A549 (cell line): ENCODE measurements at regions not wholly inside any gene's neighbourhood (a gene's known extent, or its start where the extent isn't known, plus 50 kb on each side); places are given as distances from the start of the nearest gene placed in this dataset.

ENCODE experiments used
- ATAC-seq, 2 experiments: fragments of 200-7000 bp in 1 of 2; fragments of >200 bp in 1 of 2; cut with Nextera tagmentation in 1 of 2; cut with Tn5 transposase in 1 of 2; 3 replicates each; pipeline versions ENCODE4 v1.8.0 to v1.9.1; 2018 to 2020; ENCODE audit warnings: mild to moderate bottlenecking in 1 of 2, moderate library complexity in 1 of 2
- CTCF ChIA-PET: fragments of 300-600 bp; sonication (Branson Sonifier 250); formaldehyde crosslinking; extraction: SDS; loops from one replicate; lab custom pipeline; 2021; ENCODE audit warnings: antibody characterized with exemption, inconsistent platforms; lab: Yijun Ruan, JAX
- POLR2A ChIA-PET: fragments of 350-600 bp; formaldehyde crosslinking; extraction: SDS; loops from one replicate; lab custom pipeline; 2021; ENCODE audit warnings: antibody characterized with exemption, inconsistent platforms; lab: Yijun Ruan, JAX
- DNase-seq, 2 experiments: peaks; one replicate each; pipeline versions ENCODE4 v3.0.0 to v3.0.0-alpha.2; 2011 to 2016; ENCODE audit warnings: low read depth in 1 of 2, low spot score in 1 of 2
- FAIRE-seq: peaks from 2 replicates; lab custom pipeline; 2011; peaks lifted over from hg19 to GRCh38; lab: Jason Lieb, UNC
- H3K27ac ChIP-seq, 2 experiments: fragments of >200 bp; sonication (Bioruptor Twin); formaldehyde crosslinking; 3 replicates each; pipeline ENCODE4 v1.5.1; 2016 to 2017
- H3K4me1 ChIP-seq: fragments of >200 bp; sonication (Bioruptor Twin); formaldehyde crosslinking; 3 replicates; pipeline ENCODE4 v1.6.1; 2016
- H3K4me2 ChIP-seq: fragments of >200 bp; sonication (Bioruptor Twin); formaldehyde crosslinking; 3 replicates; pipeline ENCODE4 v1.6.1; 2016
- H3K4me3 ChIP-seq: fragments of >200 bp; sonication (Bioruptor Twin); formaldehyde crosslinking; 3 replicates; pipeline ENCODE4 v1.5.1; 2016
- H3K9me3 ChIP-seq: fragments of >200 bp; sonication (Bioruptor Twin); formaldehyde crosslinking; 3 replicates; pipeline ENCODE4 v1.6.1; 2016
- BHLHE40 ChIP-seq: IDR thresholded peaks from 2 replicates; pipeline ENCODE4 v1.6.1; 2012; ENCODE audit warnings: low read depth, low read length, inconsistent platforms
- CBX8 ChIP-seq: fragments of 200-600 bp; sonication (generic); IDR thresholded peaks from 2 replicates; pipeline ENCODE4 v1.6.1; 2016
- CEBPB ChIP-seq, 2 experiments: fragments of >200 bp in 1 of 2; sonication (Bioruptor Twin) in 1 of 2; formaldehyde crosslinking in 1 of 2; IDR thresholded peaks; 2 replicates each; pipeline ENCODE4 v1.6.1; 2012 to 2016
- EHF ChIP-seq: fragments of 250-450 bp; sonication (Bioruptor Pico); IDR thresholded peaks from 2 replicates; pipeline ENCODE4 v1.5.0; 2020; ENCODE audit warnings: mild to moderate bottlenecking
- ESRRA ChIP-seq: fragments of 150-350 bp; IDR thresholded peaks from 2 replicates; pipeline ENCODE4 v1.6.1; 2014; ENCODE audit warnings: mild to moderate bottlenecking, low read length, borderline replicate concordance
- FOSL2 ChIP-seq, 2 experiments: fragments of 450-650 bp in 1 of 2; fragments of >200 bp in 1 of 2; sonication (Bioruptor Twin) in 1 of 2; formaldehyde crosslinking; IDR thresholded peaks; 2 replicates each; pipeline versions ENCODE4 v1.5.0 to v1.6.1; 2016 to 2020; ENCODE audit warnings: mild to moderate bottlenecking in 1 of 2, moderate library complexity in 1 of 2
- GATA3 ChIP-seq: IDR thresholded peaks from 2 replicates; pipeline ENCODE4 v1.6.1; 2012; ENCODE audit warnings: borderline replicate concordance
- HOXA7 ChIP-seq: fragments of 250-450 bp; sonication (Bioruptor Pico); IDR thresholded peaks from 2 replicates; pipeline ENCODE4 v1.5.0; 2020; ENCODE audit warnings: mild to moderate bottlenecking, moderate library complexity
- HOXB13 ChIP-seq: fragments of 250-450 bp; sonication (Bioruptor Pico); IDR thresholded peaks from 2 replicates; pipeline ENCODE4 v1.5.0; 2020; ENCODE audit warnings: low read depth, mild to moderate bottlenecking, moderate library complexity
- HOXB5 ChIP-seq: fragments of 250-450 bp; sonication (Bioruptor Pico); IDR thresholded peaks from 2 replicates; pipeline ENCODE4 v1.5.0; 2020; ENCODE audit warnings: mild to moderate bottlenecking, moderate library complexity
- JUN ChIP-seq, 2 experiments: fragments of >200 bp; sonication (Bioruptor Twin); formaldehyde crosslinking; IDR thresholded peaks; 2 replicates in 1 of 2; 3 replicates in 1 of 2; pipeline ENCODE4 v1.6.1; 2016 to 2017
- KDM5A ChIP-seq: fragments of 200-600 bp; sonication (generic); IDR thresholded peaks from 2 replicates; pipeline ENCODE4 v1.6.1; 2016; ENCODE audit warnings: antibody characterized with exemption, mild to moderate bottlenecking
- MAFK ChIP-seq: fragments of 450-650 bp; IDR thresholded peaks from 2 replicates; pipeline ENCODE4 v1.6.1; 2014; ENCODE audit not compliant: partially characterized antibody
- MYC ChIP-seq: IDR thresholded peaks from 2 replicates; pipeline ENCODE4 v1.6.1; 2012; ENCODE audit warnings: mild to moderate bottlenecking, inconsistent platforms, low read length, improper control_type of control experiment, borderline replicate concordance
- NFE2L2 ChIP-seq: fragments of 150-350 bp; conservative IDR thresholded peaks from 2 replicates; pipeline ENCODE4 v1.6.1; 2014; ENCODE audit warnings: low read length
- NPAS2 ChIP-seq: fragments of 250-450 bp; sonication (Bioruptor Pico); IDR thresholded peaks from 2 replicates; pipeline ENCODE4 v1.8.0; 2022; ENCODE audit warnings: mild to moderate bottlenecking, moderate library complexity, borderline replicate concordance
- POLR2A ChIP-seq: IDR thresholded peaks from 2 replicates; pipeline ENCODE4 v1.6.1; 2012; ENCODE audit warnings: mild to moderate bottlenecking, low read length
- RARB ChIP-seq: fragments of 250-450 bp; sonication (Bioruptor Pico); IDR thresholded peaks from 2 replicates; pipeline ENCODE4 v1.8.0; 2021; ENCODE audit warnings: mild to moderate bottlenecking, moderate library complexity
- RFX5 ChIP-seq: fragments of 450-650 bp; IDR thresholded peaks from 2 replicates; pipeline ENCODE4 v1.7.1; 2014; ENCODE audit warnings: antibody characterized with exemption, mild to moderate bottlenecking, moderate library complexity
- RNF2 ChIP-seq: fragments of 200-600 bp; sonication (generic); IDR thresholded peaks from 2 replicates; pipeline ENCODE4 v1.6.1; 2016; ENCODE audit warnings: low read depth, mild to moderate bottlenecking, antibody characterized with exemption, moderate library complexity, borderline replicate concordance
- TP53 ChIP-seq: fragments of 250-450 bp; sonication (Bioruptor Pico); IDR thresholded peaks from 2 replicates; pipeline ENCODE4 v1.5.0; 2021; ENCODE audit warnings: mild to moderate bottlenecking, moderate library complexity
- WGBS: methylation state at CpG from one replicate; pipeline ENCODE4 v1.1.6; 2017; ENCODE audit errors: missing lambda C conversion rate; 5-methylcytosine and 5-hydroxymethylcytosine counted together
- TF ChIP-seq, protein P1 (sequence below): IDR thresholded peaks from 2 replicates; pipeline ENCODE4 v1.6.1; 2012; ENCODE audit warnings: low read depth, borderline replicate concordance
- TF ChIP-seq, protein P2 (sequence below): fragments of >200 bp; sonication (Bioruptor Twin); formaldehyde crosslinking; IDR thresholded peaks from 3 replicates; pipeline ENCODE4 v1.5.1; 2016
- TF ChIP-seq, protein P3 (sequence below): fragments of 250-450 bp; sonication (Bioruptor Pico); IDR thresholded peaks from 2 replicates; pipeline ENCODE4 v1.5.0; 2021; ENCODE audit warnings: mild to moderate bottlenecking, moderate library complexity, borderline replicate concordance
- TF ChIP-seq, protein P4 (sequence below): fragments of 450-650 bp; IDR thresholded peaks from 2 replicates; pipeline ENCODE4 v1.6.1; 2014; ENCODE audit warnings: antibody characterized with exemption
- TF ChIP-seq, protein P5 (sequence below): fragments of 150-350 bp; IDR thresholded peaks from 2 replicates; pipeline ENCODE4 v1.6.1; 2014; ENCODE audit warnings: low read depth, mild to moderate bottlenecking, low read length

DNA sequence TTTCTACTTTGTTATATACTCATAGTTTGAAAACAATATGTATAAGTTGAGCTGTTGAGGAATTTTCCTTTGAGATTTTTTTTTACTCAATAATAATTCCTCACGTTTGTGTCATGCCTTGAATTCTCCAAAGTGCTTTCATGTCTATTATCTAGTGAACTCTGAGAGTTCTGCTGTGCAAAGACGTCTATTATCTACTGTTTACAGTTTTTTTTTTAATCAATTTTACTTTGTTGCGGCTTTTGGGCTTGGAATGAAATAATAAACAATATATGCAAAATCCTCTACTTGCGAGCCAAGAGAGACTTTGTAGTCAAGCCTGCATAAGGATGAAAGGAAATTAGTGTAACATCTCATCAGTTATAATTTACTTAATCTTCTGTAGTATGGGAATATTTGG is 107.2 kb upstream of the FRMD6 start:
- Histone ChIP-seq H3K27ac (no peak overlapping the region), H3K9me3 (no peaks in the 10 kb centered on the region), H3K4me1 (peaks cover 52% of the 10 kb centered on the region), H3K4me2 (no peak overlapping the region), H3K4me3 (no peak overlapping the region)
- ATAC-seq (no peak), DNase-seq (no peak), FAIRE-seq (no peak)
- TF ChIP-seq JUN (IDR thresholded peaks at IDR 0.05) (no peak), GATA3 (no peak), HOXB5 (CRISPR knock-in tag) (no peak), RARB (CRISPR knock-in tag) (no peak), POLR2A (no peak), EHF (CRISPR knock-in tag) (no peak), CEBPB (IDR thresholded peaks at IDR 0.05) (no peak), NFE2L2 (no peak), TP53 (no peak), CBX8 (no peak), BHLHE40 (no peak), HOXA7 (CRISPR knock-in tag) (no peak), KDM5A (no peak)
- TF ChIP-seq, protein P1, sequence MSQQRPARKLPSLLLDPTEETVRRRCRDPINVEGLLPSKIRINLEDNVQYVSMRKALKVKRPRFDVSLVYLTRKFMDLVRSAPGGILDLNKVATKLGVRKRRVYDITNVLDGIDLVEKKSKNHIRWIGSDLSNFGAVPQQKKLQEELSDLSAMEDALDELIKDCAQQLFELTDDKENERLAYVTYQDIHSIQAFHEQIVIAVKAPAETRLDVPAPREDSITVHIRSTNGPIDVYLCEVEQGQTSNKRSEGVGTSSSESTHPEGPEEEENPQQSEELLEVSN: no peak
- TF ChIP-seq, protein P2, sequence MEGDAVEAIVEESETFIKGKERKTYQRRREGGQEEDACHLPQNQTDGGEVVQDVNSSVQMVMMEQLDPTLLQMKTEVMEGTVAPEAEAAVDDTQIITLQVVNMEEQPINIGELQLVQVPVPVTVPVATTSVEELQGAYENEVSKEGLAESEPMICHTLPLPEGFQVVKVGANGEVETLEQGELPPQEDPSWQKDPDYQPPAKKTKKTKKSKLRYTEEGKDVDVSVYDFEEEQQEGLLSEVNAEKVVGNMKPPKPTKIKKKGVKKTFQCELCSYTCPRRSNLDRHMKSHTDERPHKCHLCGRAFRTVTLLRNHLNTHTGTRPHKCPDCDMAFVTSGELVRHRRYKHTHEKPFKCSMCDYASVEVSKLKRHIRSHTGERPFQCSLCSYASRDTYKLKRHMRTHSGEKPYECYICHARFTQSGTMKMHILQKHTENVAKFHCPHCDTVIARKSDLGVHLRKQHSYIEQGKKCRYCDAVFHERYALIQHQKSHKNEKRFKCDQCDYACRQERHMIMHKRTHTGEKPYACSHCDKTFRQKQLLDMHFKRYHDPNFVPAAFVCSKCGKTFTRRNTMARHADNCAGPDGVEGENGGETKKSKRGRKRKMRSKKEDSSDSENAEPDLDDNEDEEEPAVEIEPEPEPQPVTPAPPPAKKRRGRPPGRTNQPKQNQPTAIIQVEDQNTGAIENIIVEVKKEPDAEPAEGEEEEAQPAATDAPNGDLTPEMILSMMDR: no peak
- TF ChIP-seq, protein P3, sequence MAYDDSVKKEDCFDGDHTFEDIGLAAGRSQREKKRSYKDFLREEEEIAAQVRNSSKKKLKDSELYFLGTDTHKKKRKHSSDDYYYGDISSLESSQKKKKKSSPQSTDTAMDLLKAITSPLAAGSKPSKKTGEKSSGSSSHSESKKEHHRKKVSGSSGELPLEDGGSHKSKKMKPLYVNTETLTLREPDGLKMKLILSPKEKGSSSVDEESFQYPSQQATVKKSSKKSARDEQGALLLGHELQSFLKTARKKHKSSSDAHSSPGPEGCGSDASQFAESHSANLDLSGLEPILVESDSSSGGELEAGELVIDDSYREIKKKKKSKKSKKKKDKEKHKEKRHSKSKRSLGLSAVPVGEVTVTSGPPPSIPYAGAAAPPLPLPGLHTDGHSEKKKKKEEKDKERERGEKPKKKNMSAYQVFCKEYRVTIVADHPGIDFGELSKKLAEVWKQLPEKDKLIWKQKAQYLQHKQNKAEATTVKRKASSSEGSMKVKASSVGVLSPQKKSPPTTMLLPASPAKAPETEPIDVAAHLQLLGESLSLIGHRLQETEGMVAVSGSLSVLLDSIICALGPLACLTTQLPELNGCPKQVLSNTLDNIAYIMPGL (CRISPR knock-in tag): no peak
- WGBS: 79% methylated on average over 4 of the region's 4 CpGs
- POLR2A ChIA-PET: no interaction called here
- CTCF ChIA-PET: interaction anchor here (1.2 to 1.5 kb wide), 2 partner anchors 41 to 262 kb away, joined by 4 read pairs; no protein-coding TSS in a partner anchor

DNA sequence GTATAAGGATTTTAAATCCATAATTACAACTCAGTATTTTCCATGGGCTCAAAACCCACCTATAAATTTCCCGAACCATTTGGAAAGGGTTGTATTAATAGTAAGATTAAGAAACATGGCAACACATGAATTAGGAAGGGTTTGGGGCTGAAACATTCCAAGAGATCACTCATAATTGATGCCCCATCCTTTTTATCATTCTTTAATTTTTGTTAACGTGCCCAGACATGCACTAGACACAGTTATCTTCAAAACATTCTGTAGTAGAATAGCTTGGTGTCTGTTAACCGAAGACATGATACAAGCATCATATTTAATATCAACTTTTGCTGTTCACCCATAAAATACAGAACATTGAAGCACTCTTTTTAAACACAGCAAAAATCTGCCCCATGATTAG is 106.8 kb upstream of the FRMD6 start:
- no peak for FAIRE-seq
- DNase-seq: no peak
- POLR2A ChIA-PET: no interaction called here
- Histone ChIP-seq H3K27ac (peak overlapping the region; percentile 41 to 71; a peak in 4 of 6 replicates), H3K4me1 (peaks cover 48% of the 10 kb centered on the region), H3K4me2 (no peak overlapping the region), H3K4me3 (no peak overlapping the region), H3K9me3 (no peaks in the 10 kb centered on the region)
- TF ChIP-seq MAFK (no peak), CBX8 (no peak), EHF (CRISPR knock-in tag) (no peak), MYC (no peak), RFX5 (no peak), ESRRA (no peak), NPAS2 (no peak), FOSL2 (IDR thresholded peaks at IDR 0.05) (no peak), FOSL2 (CRISPR knock-in tag; IDR thresholded peaks at IDR 0.05) (no peak), RNF2 (no peak), HOXB13 (no peak), TP53 (no peak)
- TF ChIP-seq, protein P4, sequence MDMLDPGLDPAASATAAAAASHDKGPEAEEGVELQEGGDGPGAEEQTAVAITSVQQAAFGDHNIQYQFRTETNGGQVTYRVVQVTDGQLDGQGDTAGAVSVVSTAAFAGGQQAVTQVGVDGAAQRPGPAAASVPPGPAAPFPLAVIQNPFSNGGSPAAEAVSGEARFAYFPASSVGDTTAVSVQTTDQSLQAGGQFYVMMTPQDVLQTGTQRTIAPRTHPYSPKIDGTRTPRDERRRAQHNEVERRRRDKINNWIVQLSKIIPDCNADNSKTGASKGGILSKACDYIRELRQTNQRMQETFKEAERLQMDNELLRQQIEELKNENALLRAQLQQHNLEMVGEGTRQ: no peak
- TF ChIP-seq, protein P5, sequence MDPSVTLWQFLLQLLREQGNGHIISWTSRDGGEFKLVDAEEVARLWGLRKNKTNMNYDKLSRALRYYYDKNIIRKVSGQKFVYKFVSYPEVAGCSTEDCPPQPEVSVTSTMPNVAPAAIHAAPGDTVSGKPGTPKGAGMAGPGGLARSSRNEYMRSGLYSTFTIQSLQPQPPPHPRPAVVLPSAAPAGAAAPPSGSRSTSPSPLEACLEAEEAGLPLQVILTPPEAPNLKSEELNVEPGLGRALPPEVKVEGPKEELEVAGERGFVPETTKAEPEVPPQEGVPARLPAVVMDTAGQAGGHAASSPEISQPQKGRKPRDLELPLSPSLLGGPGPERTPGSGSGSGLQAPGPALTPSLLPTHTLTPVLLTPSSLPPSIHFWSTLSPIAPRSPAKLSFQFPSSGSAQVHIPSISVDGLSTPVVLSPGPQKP: no peak
- 87% methylated on average over 3 of the region's 3 CpGs for WGBS
- no peak for ATAC-seq
- CTCF ChIA-PET: interaction anchor here (0.6 to 1.5 kb wide), 4 partner anchors 41 to 262 kb away, joined by 3 to 4 read pairs (median 4); no protein-coding TSS in a partner anchor
